ENCODE measurements at regions not wholly inside any gene's neighbourhood (a gene's known extent, or its start where the extent isn't known, plus 50 kb on each side); places are given as distances from the start of the nearest gene placed in this dataset.
"Not testable (repeated sequence)": the region's sequence is repeated elsewhere in the genome, so short reads cannot be mapped to it uniquely, and the experiment has no call there.

DNA sequence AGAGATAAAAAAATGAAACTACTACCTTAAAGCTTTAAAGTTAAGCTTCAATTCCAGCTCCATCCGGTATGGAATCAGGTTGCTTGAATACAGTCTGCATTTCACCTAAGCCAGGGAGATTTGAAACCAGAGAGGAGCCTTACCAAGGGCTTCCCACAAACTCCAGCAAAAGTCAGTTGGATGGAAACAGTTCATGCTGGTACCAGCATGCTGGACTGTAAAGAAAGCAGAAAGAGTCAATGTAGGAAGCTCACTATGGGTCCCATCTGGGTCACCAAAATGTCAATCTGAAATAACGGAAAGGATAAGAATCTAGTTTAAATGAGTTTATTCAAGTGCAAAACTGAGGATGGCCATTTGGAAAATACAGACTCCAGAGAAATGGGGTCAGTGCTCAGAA lies 65.3 kb downstream of the CDO1 start:
- DNase-seq (ENCODE audit: low read depth) = no peak

DNA sequence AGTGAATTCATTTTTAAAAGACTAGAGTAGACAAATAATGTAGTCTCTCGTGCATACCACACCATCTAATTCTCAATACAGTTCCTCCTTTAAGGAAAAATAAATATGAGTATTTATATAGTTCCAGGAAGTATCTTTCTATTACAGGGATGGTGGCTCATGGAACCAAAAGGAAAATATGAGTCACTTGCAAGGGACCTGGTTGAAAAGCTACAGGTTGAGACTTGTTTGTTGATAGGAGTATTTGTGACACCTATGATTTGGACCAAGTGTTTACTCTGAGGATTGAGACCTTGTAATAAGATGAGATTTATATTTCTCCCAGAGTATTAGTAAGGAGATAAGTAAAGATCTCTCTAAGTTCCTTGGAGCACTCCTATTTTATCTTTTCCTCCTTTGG lies 67.4 kb downstream of the CDO1 start:
- no peak for DNase-seq (ENCODE audit: low read depth)

DNA sequence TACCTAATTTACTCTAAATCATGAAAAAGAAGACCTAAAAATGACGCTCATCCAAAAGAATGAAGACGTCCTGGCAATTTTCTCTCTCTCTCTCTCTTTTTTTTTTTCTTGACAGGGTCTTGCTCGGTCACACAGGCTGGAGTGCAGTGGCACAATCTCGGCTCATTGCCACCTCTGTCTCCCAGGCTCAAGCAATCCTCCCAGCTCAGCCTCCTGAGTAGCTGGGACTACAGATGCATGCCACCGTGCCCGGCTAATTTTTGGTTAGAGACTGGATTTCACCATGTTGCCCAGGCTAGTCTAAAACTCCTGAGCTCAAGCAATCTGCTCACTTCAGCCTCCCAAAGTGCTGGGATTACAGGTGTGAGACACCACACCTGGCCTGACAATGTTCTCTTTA lies 77.2 kb downstream of the CDO1 start:
- not testable (repeated sequence) for DNase-seq (ENCODE audit: low read depth)

DNA sequence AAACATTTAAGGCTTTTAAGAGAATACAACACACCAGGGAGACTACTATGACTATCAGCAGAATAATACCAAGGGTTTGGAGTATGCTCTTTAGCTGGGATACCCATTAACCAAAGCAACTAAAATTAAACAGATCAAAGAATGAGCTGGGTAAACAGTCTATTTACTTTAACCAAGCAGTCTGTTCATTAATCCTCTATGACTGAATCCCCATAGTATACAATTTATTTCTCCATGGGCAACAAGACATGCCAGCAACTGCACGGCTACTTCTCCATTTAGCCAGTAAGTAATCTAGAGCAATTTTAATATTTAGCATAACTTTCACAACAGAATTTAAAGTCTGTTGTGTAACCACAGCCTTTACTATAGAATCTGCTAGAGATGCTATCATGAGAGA lies 77.6 kb downstream of the CDO1 start:
- DNase-seq (ENCODE audit: low read depth) = no peak

DNA sequence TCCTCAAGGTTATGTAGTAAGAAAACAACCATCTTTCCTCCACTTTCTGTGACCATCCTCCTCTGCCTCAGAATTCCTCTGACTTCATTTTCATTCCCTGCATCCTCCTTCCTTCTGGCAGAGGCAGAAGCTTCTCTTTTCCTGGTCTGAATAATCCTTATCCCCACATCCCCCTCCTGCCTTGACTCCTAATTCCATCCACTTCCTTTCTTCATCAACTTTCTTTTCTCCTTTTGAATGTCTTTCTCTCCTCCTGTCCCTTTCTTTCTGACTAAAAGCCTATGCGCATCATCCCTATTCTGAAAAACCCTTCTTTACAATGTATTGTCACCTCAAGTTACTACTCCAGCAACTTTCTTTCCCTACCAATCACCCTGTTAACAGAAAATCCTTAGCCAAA lies 79.0 kb downstream of the CDO1 start:
- DNase-seq (ENCODE audit: low read depth) = no peak

DNA sequence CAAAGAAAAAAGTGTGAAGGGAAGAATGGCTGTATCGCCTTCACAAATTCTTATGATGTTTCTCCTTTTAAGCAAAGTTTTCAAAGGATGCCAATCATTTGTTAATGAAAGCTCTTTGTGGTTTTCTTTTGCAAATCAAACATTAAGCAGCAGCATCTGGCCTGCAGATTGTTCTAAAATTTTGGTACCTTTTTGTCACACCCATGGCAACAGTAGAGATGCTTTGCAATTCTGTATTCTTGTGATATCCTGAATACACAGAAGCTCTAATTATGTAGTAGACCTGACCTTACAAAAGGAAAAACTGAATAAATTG lies 79.8 kb downstream of the CDO1 start:
- DNase-seq (ENCODE audit: low read depth) = no peak

DNA sequence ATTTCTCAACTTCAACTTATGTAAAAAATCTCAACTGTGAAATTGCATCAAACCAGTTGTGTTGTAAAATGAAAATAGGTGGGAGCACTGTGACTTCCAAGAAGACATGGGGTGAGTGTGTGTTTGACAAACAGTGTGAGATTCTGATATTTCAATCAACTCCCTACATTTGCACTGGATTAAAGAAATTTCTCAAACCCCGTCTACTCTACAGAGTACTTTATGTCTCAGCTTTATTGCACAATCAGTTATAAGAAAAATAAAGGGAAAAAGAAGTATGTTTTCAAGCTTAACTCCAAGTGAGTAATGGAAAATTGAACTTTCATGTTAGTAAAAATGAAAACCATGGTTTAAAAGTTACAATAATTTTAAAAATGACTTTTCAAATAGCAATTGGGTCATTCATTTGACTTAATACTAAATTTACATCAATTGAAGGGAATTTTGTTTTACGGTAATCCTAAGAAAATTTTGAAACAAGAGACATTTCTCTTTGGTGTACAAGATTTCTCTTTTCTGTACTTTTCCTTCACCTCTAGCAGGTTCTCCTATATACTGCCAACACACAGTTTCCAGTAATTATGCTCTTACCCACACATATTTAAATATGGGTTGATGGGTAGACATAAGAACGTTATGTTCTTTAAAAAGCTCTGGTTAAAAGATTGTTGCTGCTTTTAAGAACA lies 80.3 kb downstream of the CDO1 start:
- DNase-seq (ENCODE audit: low read depth) = peak; percentile 6

DNA sequence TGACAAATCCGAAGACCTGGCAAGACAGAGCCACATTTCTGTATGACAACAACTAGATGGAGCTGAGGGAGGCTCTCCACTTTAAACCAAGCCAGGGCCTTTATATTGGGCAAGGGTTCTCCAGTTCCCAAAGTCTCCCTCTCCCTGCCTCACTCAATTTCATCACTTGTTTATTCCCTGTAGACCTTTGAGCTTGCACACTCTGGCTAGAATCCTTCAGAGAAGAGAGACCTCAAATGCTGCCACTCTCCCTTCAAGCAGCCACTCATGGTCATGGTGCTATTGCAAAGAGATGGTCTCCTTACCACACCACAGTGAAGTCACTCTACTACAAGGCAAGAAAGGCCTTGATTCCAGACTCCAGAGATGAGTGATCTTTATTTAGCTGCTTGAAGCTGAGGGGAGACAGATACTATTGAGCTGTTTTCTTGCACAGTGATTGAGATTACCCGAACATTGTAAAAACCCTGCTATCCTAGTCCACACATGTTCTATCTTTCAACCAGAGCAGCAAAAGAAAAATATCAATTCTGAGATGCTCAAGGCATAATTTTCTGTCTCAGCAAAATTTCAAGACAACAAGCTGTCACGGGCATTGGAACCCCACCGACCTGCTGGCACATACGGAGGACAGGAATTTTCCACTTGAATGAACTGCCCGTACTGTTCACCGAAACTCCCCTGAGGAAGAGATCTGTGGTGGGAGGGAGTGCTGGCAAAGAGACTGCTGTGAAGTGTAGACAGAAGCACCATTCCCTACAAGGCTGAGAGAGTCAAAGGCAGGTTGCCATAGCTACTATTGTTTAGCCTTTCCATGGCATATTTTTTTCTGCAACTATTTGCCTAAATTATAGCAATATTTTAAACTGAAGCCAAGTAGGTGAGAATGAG lies 81.1 kb downstream of the CDO1 start:
- DNase-seq (ENCODE audit: low read depth) = no peak

DNA sequence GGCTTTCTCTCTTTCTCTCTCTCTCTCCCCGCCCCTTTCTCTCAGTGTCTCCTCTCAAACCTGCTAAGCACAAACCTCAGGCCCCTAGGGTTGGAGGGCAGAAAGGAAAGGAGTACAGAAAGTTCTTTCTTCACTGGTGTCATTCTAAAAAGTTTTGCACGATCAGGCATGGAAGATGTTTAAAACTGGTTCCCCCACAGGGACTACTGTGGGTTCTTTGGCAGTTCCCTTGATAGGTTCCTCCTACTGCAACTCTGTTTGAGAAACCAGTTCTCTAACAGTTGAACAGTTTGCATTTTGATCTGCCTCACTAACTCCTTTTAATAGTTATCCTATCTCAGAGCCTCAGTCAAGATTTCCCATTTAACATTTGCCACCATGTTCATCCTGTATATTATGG lies 82.9 kb downstream of the CDO1 start:
- no peak for DNase-seq (ENCODE audit: low read depth)

DNA sequence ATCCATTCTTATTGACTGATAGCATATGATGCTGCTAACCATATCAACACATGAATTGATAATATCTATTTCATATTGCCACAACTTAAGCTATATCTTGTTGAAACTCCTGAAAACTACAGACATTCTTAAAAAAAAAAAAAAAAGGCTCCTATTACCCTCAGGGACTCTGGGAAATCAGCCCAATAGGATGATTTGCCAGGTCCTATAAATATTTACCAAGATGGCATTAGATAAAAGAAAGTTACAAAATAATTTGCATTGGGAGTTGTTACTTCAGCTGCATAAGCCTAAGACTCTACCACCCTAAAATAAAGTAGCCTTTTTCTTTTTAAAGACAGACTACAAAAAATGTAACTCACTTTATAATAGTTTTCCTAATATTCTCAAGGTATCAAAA lies 84.4 kb downstream of the CDO1 start:
- no peak for DNase-seq (ENCODE audit: low read depth)

DNA sequence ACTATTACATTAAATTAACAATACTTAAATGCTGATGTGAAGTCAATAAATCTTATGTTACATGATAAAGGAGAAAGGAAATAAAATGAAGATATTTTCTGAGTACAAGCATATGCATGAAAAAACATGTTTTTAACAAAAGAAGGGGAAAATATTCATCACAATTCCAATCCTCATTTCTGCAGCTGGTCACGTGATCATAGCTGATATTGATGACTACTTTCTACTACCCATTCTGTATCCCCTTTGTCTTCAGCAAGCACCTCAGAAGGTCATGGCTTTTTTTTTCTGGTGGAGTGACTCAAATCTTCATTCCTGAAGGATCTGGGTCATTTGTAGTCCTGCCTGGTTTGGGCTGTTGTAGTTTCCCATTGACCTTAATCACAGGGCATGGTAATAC lies 90.9 kb downstream of the CDO1 start:
- no peak for DNase-seq (ENCODE audit: low read depth)

DNA sequence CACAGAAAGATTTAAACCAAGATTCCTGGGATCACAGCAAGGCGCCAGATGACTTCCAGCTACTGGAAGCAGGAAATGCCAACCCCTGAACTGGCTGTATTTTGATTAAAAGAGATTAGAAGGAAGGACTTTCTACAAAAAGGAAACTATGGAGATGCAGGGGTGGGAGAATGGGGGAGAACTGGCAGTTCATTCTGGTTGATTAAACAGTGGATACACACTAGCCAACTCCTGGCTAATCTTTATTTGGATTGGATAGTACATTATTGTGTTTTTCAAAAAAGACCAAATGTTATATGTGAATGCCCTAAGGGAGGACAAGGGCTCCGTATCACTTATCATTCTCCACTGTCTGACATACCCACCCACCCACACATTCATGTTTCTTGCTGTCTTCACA lies 93.2 kb downstream of the CDO1 start:
- no peak for DNase-seq (ENCODE audit: low read depth)

DNA sequence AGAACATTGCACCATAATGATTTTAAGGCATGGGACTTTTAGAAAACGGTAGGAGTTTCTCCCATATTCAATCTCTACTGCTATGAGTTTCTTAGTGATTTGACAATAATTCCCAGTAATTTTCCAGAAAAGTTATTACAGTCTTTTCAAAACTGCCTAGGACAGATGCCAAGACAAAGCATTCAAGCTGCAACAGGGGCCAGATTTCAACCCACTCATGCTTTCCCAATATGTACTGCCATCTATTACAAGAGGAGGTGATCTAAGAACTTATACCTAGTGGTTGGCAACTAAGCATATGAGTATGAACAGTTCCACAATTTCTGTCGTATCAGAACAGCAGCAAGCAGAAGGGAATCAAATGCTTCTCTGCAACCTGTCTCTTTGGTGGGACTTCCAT lies 95.1 kb upstream of the TMED7 start:
- no peak for DNase-seq (ENCODE audit: low read depth)

DNA sequence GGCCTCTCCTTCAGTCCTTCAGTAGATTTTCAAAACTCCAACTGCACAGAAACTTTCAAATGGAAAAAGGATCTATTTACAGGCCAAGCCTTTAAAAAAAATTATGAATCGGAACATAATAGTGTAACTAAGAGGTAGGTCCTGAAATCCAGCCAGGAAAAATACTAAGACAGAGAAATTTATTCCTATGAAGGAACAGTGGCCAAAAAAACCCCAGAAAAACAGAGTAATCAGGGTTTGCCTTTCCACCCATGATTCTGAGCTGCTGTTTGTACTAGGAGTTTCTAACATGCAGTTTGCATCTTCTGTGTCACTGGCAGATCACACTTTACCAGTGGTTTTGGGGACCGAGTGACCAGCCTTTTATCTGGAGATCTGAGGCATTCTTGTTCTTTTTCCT lies 93.1 kb upstream of the TMED7 start:
- DNase-seq (ENCODE audit: low read depth) = no peak

DNA sequence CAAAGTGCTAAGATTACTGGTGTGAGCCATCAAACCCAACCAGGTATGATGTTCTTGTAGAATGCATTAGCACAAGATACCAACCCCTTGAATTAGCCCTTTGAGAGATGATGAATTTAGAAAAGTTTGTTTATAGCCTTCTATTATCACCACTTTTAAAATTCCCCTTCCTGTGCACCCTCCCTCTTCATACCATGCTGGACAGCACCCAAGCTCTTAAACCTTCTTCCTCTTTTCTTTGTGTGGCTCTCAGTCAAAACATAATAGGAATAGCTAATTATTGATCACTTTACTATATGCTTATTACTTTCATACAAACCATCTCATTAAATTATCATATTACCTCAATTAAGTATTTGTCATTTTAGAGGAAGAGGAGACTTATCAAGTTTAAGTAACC lies 87.6 kb upstream of the TMED7 start:
- DNase-seq (ENCODE audit: low read depth) = no peak

DNA sequence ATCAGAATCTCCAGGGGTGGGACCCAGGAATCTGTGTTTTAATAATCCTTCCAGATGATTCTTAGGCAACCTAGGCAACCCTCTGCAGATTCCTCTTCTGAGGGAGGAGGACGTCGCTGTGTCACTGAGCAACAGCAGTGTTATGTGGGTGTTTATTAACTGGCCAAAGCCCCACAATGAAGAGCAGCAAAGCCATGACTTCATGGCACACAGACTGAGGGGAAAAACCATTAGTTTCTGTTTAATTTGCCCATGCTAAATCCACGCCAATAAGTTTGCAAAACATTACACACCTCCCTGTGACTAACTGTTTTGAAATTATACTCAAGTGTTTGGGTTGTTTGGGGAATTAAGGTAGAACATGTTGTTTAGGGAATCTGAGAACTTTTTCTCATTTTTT lies 83.7 kb upstream of the TMED7 start:
- no peak for DNase-seq (ENCODE audit: low read depth)

DNA sequence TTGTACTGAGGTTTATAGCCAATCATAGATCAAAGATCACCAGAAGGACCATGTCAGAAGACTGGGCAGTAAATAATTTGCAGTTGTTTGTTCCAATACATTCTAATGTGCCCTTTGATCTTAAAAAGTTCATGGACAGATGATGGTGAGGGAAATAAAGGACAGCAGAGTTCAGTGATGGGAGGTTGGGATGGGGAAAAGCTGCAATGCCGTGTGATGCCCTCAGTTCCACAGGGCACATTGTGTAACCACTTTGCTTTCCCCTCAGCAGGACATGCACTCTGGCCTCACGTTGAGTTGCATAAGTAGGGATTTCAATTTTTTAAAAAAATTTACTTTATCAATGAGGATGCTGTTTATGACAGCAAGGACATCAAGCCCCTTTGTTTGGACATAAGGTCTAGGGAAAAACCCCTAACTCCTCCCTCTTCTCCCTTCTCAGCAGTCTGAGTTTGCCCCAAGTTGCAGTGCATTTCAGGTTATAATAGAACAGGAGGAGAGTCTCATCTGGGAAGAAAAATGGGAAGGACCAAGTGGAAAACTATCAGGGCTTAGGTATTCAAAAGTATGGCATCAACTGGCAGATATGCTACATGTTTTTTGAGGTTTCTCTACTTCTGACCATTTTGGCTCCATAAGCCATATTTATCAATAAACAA lies 83.1 kb upstream of the TMED7 start:
- DNase-seq (ENCODE audit: low read depth) = no peak

DNA sequence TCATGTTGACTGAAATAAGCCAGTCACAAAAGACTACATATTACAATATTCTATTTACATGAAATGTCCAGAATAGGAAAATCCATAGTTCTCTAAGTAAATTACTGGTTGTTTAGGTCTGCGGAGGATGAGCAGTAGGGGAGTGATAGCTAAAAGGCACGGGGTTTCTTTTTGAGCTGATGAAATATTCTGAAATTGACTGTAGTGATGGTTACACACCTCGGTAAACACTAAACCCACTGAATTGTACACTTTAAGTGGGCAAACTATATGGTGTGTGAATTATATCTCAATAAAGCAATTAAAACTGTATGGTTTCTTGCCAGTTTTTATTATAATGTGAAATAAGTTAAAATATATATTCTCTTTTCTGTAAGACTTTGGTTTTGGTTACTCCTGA lies 77.7 kb upstream of the TMED7 start:
- DNase-seq (ENCODE audit: low read depth) = no peak

DNA sequence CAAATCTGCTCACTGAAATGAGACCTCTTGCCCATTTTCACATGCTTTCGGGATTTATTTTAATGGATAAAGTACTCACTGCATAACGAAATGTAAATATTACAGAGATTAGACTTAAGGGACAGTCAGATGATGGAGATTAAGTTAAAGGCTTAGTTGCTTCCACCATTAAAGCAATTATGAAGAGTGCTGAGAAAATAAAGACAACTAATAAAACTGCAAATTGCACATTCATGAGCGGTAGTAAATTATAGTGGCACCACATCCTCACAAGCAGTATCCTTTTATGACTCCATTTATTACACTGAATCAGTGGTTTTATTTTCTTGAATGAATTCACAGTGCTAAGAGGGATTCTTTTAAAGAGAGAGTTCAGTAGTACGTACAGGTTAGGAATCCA lies 76.2 kb upstream of the TMED7 start:
- no peak for DNase-seq (ENCODE audit: low read depth)

DNA sequence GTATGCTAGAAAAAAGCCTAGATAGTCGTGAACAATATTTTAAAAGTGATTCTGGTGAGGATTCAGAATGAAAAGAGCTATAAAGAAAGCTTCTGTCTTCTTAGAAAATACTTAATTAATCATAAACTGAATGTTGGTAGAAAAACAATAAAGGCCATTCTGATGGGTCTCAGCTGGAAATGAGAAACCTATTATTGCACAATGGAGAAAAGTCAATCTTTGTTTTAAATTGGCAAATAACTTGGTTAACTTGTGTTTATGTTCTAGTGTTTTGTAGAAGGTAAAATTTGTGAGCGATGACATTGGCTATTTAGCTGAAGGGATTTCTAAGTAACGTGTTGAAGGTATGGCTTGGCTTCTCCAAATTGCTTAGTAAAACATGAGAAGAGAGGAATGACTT lies 74.1 kb upstream of the TMED7 start:
- no peak for DNase-seq (ENCODE audit: low read depth)

DNA sequence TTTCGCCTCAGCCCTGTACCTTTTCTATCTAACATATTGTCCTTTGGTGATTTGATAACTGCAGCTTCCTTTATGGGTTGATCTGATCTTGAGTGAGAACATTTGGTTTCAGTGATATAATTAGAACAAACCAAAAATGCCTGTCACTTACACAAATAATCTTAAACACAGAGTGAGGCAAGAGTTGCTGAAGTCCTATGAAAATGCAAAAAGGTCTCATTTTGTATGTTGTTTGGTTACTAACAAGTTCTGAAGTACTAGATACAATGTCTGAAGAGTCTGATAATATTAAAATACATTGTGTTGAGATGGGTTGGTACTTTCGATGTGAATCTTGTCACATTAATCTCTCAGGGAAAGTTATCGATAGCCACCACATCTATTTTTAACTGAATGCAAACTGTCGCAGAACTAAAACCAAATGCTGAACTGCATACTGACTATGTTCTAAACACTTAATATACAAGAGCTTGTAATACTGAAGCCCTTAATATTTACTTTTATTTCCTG lies 70.4 kb upstream of the TMED7 start:
- DNase-seq (ENCODE audit: low read depth) = no peak

DNA sequence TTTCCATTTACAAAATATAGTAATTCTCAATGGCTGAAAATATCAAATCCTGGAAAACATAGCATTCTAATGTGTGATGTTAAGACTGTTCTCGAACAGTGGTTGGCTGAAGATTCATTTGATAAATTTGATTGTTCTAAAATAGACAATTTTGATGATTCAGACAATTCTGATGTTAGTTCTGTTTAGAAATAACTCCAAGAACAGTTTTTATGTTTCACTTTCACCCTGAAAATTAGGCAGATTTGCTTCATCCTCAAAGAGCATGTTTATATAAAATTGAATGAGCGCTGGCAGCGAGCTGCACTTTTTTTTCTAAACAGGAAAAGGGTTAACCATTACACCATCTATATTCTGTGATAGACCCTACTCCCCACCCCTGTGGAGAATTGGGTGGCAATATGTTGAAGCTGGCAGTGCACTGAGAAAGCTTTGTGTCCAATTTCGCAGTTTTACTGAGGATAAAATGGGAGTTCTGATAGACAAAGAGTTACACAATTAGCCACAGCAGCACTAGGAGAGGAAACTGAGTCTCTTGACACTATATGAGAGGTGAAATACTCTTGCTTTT lies 69.6 kb upstream of the TMED7 start:
- no peak for DNase-seq (ENCODE audit: low read depth)

DNA sequence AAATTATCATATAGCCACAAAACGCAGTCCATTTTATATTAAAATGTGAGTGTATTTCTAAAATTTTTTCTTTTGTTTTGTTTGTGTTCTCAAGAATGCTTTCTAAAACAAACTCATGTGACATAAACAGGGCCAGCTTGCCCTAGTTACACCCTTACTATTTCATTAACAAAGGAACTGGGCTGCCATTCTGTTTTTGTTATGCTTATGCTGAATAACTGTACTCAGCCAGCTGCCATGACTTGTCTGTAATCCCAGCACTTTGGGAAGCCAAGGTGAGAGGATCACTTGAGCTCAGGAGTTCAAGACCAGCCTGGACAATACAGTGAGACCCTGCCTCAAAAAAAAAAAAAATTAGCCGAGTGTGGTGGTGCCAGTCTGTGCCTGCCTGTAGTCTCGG lies 66.0 kb upstream of the TMED7 start:
- not testable (repeated sequence) for DNase-seq (ENCODE audit: low read depth)

Data from fibroblast of the conjunctiva (primary cell).